ENCODE measurements at regions not wholly inside any gene's neighbourhood (a gene's known extent, or its start where the extent isn't known, plus 50 kb on each side); places are given as distances from the start of the nearest gene placed in this dataset.
"Not testable (repeated sequence)": the region's sequence is repeated elsewhere in the genome, so short reads cannot be mapped to it uniquely, and the experiment has no call there.

GRCh38 chr14:19511055-19511454 is 76.9 kb upstream of the POTEG start:
- not testable (repeated sequence) for DNase-seq (ENCODE audit: low spot score)

- not testable (repeated sequence) for DNase-seq (ENCODE audit: low spot score)
Observed at GRCh38 chr14:19489475-19489874, 55.3 kb upstream of the POTEG start.

GRCh38 chr14:19488457-19488856 is 54.3 kb upstream of the POTEG start:
- DNase-seq (ENCODE audit: low spot score): not testable (repeated sequence)

- not testable (repeated sequence) for DNase-seq (ENCODE audit: low spot score)
Observed at GRCh38 chr14:19487690-19488089, 53.5 kb upstream of the POTEG start.

GRCh38 chr14:19487265-19487664 is 53.1 kb upstream of the POTEG start:
- DNase-seq (ENCODE audit: low spot score): not testable (repeated sequence)

GRCh38 chr14:19485346-19485745 is 51.2 kb upstream of the POTEG start:
- peak; percentile 0 for DNase-seq (ENCODE audit: low spot score)

Data from cerebellar cortex (tissue), 1 donor.